Mucosa of stomach (tissue), 1 donor: ENCODE measurements at regions not wholly inside any gene's neighbourhood (a gene's known extent, or its start where the extent isn't known, plus 50 kb on each side); places are given as distances from the start of the nearest gene placed in this dataset.
"Not testable (repeated sequence)": the region's sequence is repeated elsewhere in the genome, so short reads cannot be mapped to it uniquely, and the experiment has no call there.

Experiments
- H3K27me3 ChIP-seq: one replicate; pipeline ENCODE4 v1.7.0; 2013; ENCODE audit warnings: mild to moderate bottlenecking, low read length; ENCODE audit not compliant: control insufficient read depth, insufficient read depth
- H3K36me3 ChIP-seq: one replicate; pipeline ENCODE4 v1.7.0; 2013; ENCODE audit warnings: low read length; ENCODE audit not compliant: control insufficient read depth, insufficient read depth
- H3K4me1 ChIP-seq: one replicate; pipeline ENCODE4 v1.7.0; 2013; ENCODE audit warnings: mild to moderate bottlenecking, low read length; ENCODE audit not compliant: control insufficient read depth, insufficient read depth
- H3K4me3 ChIP-seq: one replicate; pipeline ENCODE4 v1.7.0; 2013; ENCODE audit warnings: low read length
- H3K9ac ChIP-seq: one replicate; pipeline ENCODE4 v1.7.0; 2013; ENCODE audit warnings: mild to moderate bottlenecking, low read length, moderate library complexity
- H3K9me3 ChIP-seq: one replicate; pipeline ENCODE4 v1.7.0; 2013; ENCODE audit warnings: mild to moderate bottlenecking, low read length, moderate library complexity; ENCODE audit not compliant: control insufficient read depth
- donor health status: Pancreatic carcinoma.

- H3K27me3 ChIP-seq, result no peaks in the 10 kb centered on the region
- H3K4me1 ChIP-seq, result no peaks in the 10 kb centered on the region
- H3K36me3 ChIP-seq, result no peaks in the 10 kb centered on the region
- H3K4me3 ChIP-seq, result no peak overlapping the region
- H3K9me3 ChIP-seq, result no peaks in the 10 kb centered on the region
- no peak overlapping the region for H3K9ac ChIP-seq
Observed at GRCh38 chrY:12469081-12469480, 231.9 kb upstream of the USP9Y start.

DNA sequence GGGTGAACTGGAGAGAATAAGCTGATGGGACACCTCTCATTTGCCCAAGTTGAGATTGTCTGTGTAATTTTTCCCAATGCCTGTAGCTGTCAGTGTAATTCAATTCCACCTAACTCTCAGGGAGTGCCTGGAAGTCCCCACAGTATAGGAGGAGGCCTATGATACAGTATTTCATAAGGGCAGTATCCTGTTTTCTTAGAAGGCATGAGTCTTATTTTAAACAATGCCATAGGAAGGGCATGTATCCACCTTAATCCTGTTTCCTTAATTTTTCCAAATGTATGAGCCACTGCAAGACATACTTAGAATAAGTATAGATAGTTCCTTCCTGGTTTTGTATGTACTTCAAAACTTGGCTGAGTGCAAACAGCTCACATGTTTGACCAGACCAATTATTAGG is 226.6 kb upstream of the USP9Y start:
- Histone ChIP-seq H3K4me3 (no peak overlapping the region), H3K36me3 (no peaks in the 10 kb centered on the region), H3K27me3 (no peaks in the 10 kb centered on the region), H3K4me1 (peaks cover 7% of the 10 kb centered on the region), H3K9ac (no peak overlapping the region), H3K9me3 (no peaks in the 10 kb centered on the region)

DNA sequence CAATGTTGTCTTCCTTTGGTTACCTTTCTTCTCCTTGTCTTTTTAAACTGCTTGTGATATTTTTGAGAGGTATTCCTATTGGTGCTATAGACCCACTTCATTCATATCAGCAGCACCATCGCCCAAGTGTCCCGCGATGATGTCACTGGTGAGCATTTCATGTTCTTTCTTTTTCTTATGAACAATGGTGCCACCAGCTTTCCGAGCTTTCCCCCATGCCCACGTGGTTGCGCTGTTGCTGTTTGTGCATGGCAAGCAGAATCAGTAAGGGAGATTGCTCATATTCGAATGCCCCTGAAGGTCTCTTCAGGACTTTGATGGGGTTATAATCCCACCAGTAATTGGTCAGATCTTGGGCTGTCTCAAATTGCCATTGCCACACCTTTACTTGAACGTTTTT is 221.6 kb upstream of the USP9Y start:
- H3K9me3 ChIP-seq, result no peaks in the 10 kb centered on the region
- H3K27me3 ChIP-seq, result no peaks in the 10 kb centered on the region
- no peak overlapping the region for H3K9ac ChIP-seq
- H3K36me3 ChIP-seq, result no peaks in the 10 kb centered on the region
- peaks cover 7% of the 10 kb centered on the region for H3K4me1 ChIP-seq
- H3K4me3 ChIP-seq, result no peak overlapping the region

DNA sequence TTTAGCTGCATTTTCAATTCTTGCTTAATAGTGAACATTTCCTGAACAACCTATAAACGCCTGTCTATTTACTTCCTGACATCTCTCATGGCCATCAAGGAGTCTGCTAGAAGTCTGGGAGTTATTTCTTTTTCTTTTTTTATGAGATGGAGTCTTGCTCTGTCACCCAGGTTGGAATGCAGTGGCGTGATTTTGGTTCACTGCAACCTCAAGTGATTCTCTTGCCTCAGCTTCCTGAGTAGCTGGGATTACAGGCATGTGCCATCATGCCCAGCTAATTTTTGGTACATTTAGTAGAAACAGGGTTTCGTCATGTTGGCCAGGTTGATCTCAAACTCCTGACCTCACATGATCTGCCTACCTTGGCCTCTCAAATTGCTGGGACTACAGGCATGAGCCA is 217.6 kb upstream of the USP9Y start:
- H3K9me3 ChIP-seq, result no peaks in the 10 kb centered on the region
- no peak overlapping the region for H3K9ac ChIP-seq
- no peak overlapping the region for H3K4me3 ChIP-seq
- no peaks in the 10 kb centered on the region for H3K4me1 ChIP-seq
- no peaks in the 10 kb centered on the region for H3K36me3 ChIP-seq
- no peaks in the 10 kb centered on the region for H3K27me3 ChIP-seq

DNA sequence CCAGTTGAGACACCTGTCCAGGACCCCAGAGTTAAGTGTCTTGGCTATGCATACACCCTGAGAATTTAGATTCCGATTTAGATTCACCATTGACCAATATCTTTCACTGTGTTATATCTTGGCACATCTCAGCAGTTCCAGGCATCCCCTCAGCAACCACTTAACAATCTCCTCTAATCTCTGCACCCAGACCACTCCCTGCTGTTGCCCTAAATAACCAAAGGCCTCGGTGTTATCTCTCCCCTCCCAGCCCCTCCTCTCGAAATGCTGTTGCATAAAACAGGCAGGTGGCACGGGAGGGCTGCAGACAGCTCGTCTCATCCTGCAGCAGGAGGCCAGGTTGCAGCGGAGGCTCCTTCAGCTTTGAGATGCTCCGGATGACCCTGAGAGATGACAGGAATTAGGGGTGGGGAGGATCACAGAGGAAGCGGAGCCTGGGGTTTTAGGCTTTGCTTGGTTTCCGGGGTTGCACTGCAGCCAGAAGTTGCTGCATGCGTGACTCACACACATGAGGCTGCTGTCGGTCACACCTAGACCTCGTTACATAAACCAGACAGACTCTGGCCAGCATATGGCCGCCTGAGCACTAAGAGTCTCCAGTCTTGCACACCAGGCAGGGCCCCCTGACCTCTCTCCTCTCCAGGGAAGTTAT is 210.3 kb upstream of the USP9Y start:
- no peak overlapping the region for H3K9ac ChIP-seq
- H3K27me3 ChIP-seq, result no peaks in the 10 kb centered on the region
- no peaks in the 10 kb centered on the region for H3K36me3 ChIP-seq
- no peak overlapping the region for H3K4me3 ChIP-seq
- H3K4me1 ChIP-seq, result no peaks in the 10 kb centered on the region
- no peaks in the 10 kb centered on the region for H3K9me3 ChIP-seq

DNA sequence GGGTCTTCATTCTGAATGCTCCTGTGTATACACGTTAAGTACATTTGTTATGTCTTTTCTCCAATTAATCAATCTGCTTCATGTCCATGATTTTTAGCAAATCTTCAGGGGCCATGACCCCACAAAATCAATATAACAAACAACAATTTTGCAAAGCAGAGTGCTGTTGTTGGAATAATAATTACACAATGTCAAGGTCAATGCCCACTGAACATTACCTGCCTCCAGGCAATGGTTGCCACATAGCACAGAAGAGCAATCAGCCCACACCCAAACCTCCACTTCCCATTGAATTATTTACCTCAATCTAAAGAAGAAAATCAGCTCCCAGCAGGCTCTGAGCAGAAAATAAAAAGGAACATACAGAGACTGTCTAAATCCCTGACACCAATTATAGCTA is 208.8 kb upstream of the USP9Y start:
- H3K9me3 ChIP-seq, result no peaks in the 10 kb centered on the region
- no peak overlapping the region for H3K9ac ChIP-seq
- H3K27me3 ChIP-seq, result no peaks in the 10 kb centered on the region
- H3K4me1 ChIP-seq, result no peaks in the 10 kb centered on the region
- no peaks in the 10 kb centered on the region for H3K36me3 ChIP-seq
- no peak overlapping the region for H3K4me3 ChIP-seq

DNA sequence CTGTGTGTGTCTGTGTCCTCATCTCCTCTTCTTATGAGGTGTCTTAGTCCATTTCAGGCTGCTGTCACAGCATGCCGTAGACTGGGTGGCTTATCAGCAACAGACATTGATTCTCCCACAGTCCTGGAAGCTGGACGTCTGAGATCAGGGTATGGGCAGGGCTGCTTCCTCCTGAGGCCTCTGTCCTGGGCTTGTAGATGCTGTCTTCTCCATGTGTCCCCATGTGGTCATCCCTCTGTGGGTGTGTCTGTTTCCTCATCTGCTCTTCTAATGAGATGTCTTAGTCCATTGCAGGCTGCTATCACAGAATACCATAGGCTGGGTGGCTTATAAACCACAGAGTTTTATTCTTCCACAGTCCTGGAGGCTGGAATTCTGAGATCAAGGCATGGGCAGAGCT is 205.0 kb upstream of the USP9Y start:
- no peaks in the 10 kb centered on the region for H3K27me3 ChIP-seq
- H3K36me3 ChIP-seq, result no peaks in the 10 kb centered on the region
- no peaks in the 10 kb centered on the region for H3K9me3 ChIP-seq
- no peak overlapping the region for H3K9ac ChIP-seq
- H3K4me1 ChIP-seq, result no peaks in the 10 kb centered on the region
- H3K4me3 ChIP-seq, result no peak overlapping the region

DNA sequence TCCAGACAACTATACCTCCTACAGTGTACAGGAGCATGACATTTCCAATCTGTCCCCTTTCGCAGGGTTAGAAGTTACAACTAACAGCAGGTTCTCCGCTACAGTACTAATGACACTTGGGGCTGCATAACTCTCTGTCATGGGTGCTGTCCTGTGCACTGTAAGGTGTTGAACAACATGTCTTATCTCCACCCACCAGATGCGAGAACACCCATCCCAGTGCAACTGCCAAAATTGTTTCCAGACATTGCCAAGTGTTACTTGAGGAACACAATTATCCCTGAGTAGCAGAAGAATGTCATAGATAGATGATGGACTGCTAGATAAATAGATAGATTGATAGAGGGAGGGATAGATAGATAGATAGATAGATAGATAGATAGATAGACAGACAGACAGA is 200.9 kb upstream of the USP9Y start:
- Histone ChIP-seq H3K27me3 (no peaks in the 10 kb centered on the region), H3K36me3 (no peaks in the 10 kb centered on the region), H3K4me3 (no peak overlapping the region), H3K9ac (no peak overlapping the region), H3K4me1 (no peaks in the 10 kb centered on the region), H3K9me3 (no peaks in the 10 kb centered on the region)

- not testable (repeated sequence) for H3K36me3 ChIP-seq, H3K9ac ChIP-seq, H3K9me3 ChIP-seq, H3K4me3 ChIP-seq, H3K4me1 ChIP-seq, H3K27me3 ChIP-seq
Observed at GRCh38 chrY:12504028-12504427, 197.0 kb upstream of the USP9Y start.

DNA sequence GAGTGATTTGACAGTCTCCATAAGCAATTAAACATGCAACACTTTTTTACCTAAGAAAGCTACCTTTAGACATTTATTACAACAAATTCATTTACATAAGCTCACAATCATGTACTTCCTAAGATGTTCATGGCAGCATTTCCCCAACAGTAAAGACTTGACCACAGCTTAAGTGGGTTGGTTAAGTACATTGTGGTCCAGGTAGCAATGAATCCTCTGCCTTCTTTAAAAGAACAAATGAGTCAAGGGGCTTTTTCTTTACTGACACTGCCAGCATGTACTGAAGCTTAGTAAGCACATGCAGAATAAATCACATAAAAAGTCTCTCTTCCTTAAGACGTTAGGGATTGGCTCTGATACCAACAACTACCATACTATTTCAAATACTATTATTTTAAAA is 183.7 kb upstream of the USP9Y start:
- H3K27me3 ChIP-seq, result no peaks in the 10 kb centered on the region
- no peak overlapping the region for H3K9ac ChIP-seq
- no peaks in the 10 kb centered on the region for H3K36me3 ChIP-seq
- no peaks in the 10 kb centered on the region for H3K4me1 ChIP-seq
- no peaks in the 10 kb centered on the region for H3K9me3 ChIP-seq
- no peak overlapping the region for H3K4me3 ChIP-seq

- H3K4me1 ChIP-seq, result no peaks in the 10 kb centered on the region
- H3K9ac ChIP-seq, result no peak overlapping the region
- H3K4me3 ChIP-seq, result no peak overlapping the region
- no peaks in the 10 kb centered on the region for H3K27me3 ChIP-seq
- no peaks in the 10 kb centered on the region for H3K9me3 ChIP-seq
- H3K36me3 ChIP-seq, result no peaks in the 10 kb centered on the region
Observed at GRCh38 chrY:12525206-12525605, 175.8 kb upstream of the USP9Y start.

GRCh38 chrY:12526362-12527063 is 174.5 kb upstream of the USP9Y start:
- no peaks in the 10 kb centered on the region for H3K27me3 ChIP-seq
- no peaks in the 10 kb centered on the region for H3K36me3 ChIP-seq
- H3K9ac ChIP-seq, result no peak overlapping the region
- no peaks in the 10 kb centered on the region for H3K9me3 ChIP-seq
- no peaks in the 10 kb centered on the region for H3K4me1 ChIP-seq
- no peak overlapping the region for H3K4me3 ChIP-seq
